Mesendoderm (in vitro differentiated cells): ENCODE measurements at regions not wholly inside any gene's neighbourhood (a gene's known extent, or its start where the extent isn't known, plus 50 kb on each side); places are given as distances from the start of the nearest gene placed in this dataset.

Source experiments
- DNase-seq: peaks from one replicate; pipeline ENCODE4 v3.0.0; 2013
- H2AK5ac ChIP-seq: 2 replicates; pipeline ENCODE4 v1.6.1; 2013; ENCODE audit warnings: low read length, inconsistent platforms
- H2BK120ac ChIP-seq: 2 replicates; pipeline ENCODE4 v1.6.1; 2013; ENCODE audit warnings: low read depth, mild to moderate bottlenecking, low read length, moderate library complexity, mixed read lengths
- H2BK15ac ChIP-seq: replicated peaks from 2 replicates; pipeline ENCODE4 v1.6.1; 2013; ENCODE audit warnings: low read depth, mild to moderate bottlenecking, moderate library complexity
- H2BK5ac ChIP-seq: 2 replicates; pipeline ENCODE4 v1.6.1; 2013; ENCODE audit warnings: low read length, inconsistent platforms
- H3K18ac ChIP-seq: 2 replicates; pipeline ENCODE4 v1.6.1; 2013; ENCODE audit warnings: mild to moderate bottlenecking, low read length, mixed read lengths
- H3K23ac ChIP-seq: one replicate; pipeline ENCODE4 v1.6.1; 2013; ENCODE audit warnings: low read length
- H3K27ac ChIP-seq: 2 replicates; pipeline ENCODE4 v1.5.1; 2013; ENCODE audit warnings: low read depth, mild to moderate bottlenecking, inconsistent platforms, low read length, moderate library complexity
- H3K27me3 ChIP-seq: 2 replicates; pipeline ENCODE4 v1.6.1; 2013; ENCODE audit warnings: low read length, control low read depth, mild to moderate bottlenecking, inconsistent platforms; ENCODE audit not compliant: insufficient read depth, poor library complexity
- H3K36me3 ChIP-seq: 2 replicates; pipeline ENCODE4 v1.6.1; 2013; ENCODE audit warnings: low read length, inconsistent platforms; ENCODE audit not compliant: control insufficient read depth, insufficient read depth
- H3K4ac ChIP-seq: one replicate; pipeline ENCODE4 v1.6.1; 2013; ENCODE audit warnings: low read depth, mild to moderate bottlenecking, low read length, moderate library complexity
- H3K4me1 ChIP-seq: 2 replicates; pipeline ENCODE4 v1.6.1; 2013; ENCODE audit warnings: low read depth, low read length, inconsistent platforms; ENCODE audit not compliant: control insufficient read depth
- H3K4me2 ChIP-seq: 2 replicates; pipeline ENCODE4 v1.6.1; 2013; ENCODE audit warnings: low read length
- H3K4me3 ChIP-seq: 2 replicates; pipeline ENCODE4 v1.5.1; 2013; ENCODE audit warnings: mild to moderate bottlenecking, low read length
- H3K56ac ChIP-seq: one replicate; pipeline ENCODE4 v1.6.1; 2013; ENCODE audit warnings: low read length
- H3K79me1 ChIP-seq: 2 replicates; pipeline ENCODE4 v1.6.1; 2013; ENCODE audit warnings: low read length, inconsistent platforms
- H3K79me2 ChIP-seq: 2 replicates; pipeline ENCODE4 v1.6.1; 2013; ENCODE audit warnings: mild to moderate bottlenecking, low read length; ENCODE audit not compliant: control insufficient read depth, insufficient read depth
- H3K9ac ChIP-seq: 2 replicates; pipeline ENCODE4 v1.6.1; 2013; ENCODE audit warnings: low read length, inconsistent platforms
- H4K5ac ChIP-seq: one replicate; pipeline ENCODE4 v1.6.1; 2013; ENCODE audit warnings: low read length
- H4K8ac ChIP-seq: one replicate; pipeline ENCODE4 v1.6.1; 2013; ENCODE audit warnings: low read depth, mild to moderate bottlenecking, control low read depth, low read length, moderate library complexity
- WGBS: extraction: QIAGEN DNeasy Blood & Tissue Kit; methylation state at CpG from one replicate; pipeline ENCODE4 v1.1.7; 2013; ENCODE audit warnings: low lambda C conversion rate, missing lambda C conversion rate; ENCODE audit not compliant: insufficient coverage; ENCODE audit errors: extremely low coverage; 5-methylcytosine and 5-hydroxymethylcytosine counted together

DNA sequence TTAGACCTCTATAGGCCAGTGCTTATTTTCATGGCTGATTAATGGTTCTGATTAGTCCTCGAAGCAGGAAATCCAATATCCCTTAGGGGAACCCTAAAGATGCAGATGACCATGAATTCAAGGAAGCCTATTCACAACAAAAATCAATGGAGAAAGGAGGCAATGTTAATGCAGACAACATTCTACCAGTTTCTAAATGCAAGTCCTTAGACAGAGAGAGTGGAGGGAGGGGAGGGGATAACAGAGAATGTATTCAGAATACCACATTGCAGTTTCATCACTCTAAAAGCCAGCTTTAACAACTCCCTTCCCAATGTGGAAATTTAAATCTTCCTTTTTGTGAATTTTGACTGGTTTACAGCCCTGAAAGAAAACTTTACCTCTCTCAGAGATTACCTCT, 87.1 kb upstream of the POU3F2 start:
- H3K18ac ChIP-seq: no peak overlapping the region
- H4K8ac ChIP-seq: no peak overlapping the region
- no peak overlapping the region for H3K4me3 ChIP-seq
- no peak overlapping the region for H3K9ac ChIP-seq
- no peak overlapping the region for H2BK15ac ChIP-seq
- H3K27ac ChIP-seq: no peak overlapping the region
- H3K27me3 ChIP-seq: no peaks in the 10 kb centered on the region
- no CpG with 5 or more reads among the region's 1 CpG for WGBS
- DNase-seq: no peak
- no peaks in the 10 kb centered on the region for H3K36me3 ChIP-seq
- no peak overlapping the region for H2BK120ac ChIP-seq
- no peak overlapping the region for H3K56ac ChIP-seq
- H4K5ac ChIP-seq: no peak overlapping the region
- no peaks in the 10 kb centered on the region for H3K79me1 ChIP-seq
- no peaks in the 10 kb centered on the region for H3K4me1 ChIP-seq
- no peak overlapping the region for H3K4ac ChIP-seq
- H2BK5ac ChIP-seq: no peak overlapping the region
- no peak overlapping the region for H2AK5ac ChIP-seq
- no peak overlapping the region for H3K23ac ChIP-seq
- H3K79me2 ChIP-seq: no peaks in the 10 kb centered on the region
- H3K4me2 ChIP-seq: no peak overlapping the region

- no peaks in the 10 kb centered on the region for H3K4me1 ChIP-seq
- H3K4me2 ChIP-seq: no peak overlapping the region
- DNase-seq: no peak
- no peak overlapping the region for H2BK15ac ChIP-seq
- H4K8ac ChIP-seq: no peak overlapping the region
- H3K56ac ChIP-seq: no peak overlapping the region
- H3K27me3 ChIP-seq: no peaks in the 10 kb centered on the region
- H3K36me3 ChIP-seq: no peaks in the 10 kb centered on the region
- no CpG with 5 or more reads among the region's 3 CpGs for WGBS
- no peaks in the 10 kb centered on the region for H3K79me1 ChIP-seq
- H3K27ac ChIP-seq: no peak overlapping the region
- H3K79me2 ChIP-seq: no peaks in the 10 kb centered on the region
- H3K4ac ChIP-seq: no peak overlapping the region
- H3K4me3 ChIP-seq: no peak overlapping the region
- no peak overlapping the region for H2BK5ac ChIP-seq
- H4K5ac ChIP-seq: no peak overlapping the region
- H3K9ac ChIP-seq: no peak overlapping the region
- no peak overlapping the region for H3K23ac ChIP-seq
- H2AK5ac ChIP-seq: no peak overlapping the region
- no peak overlapping the region for H2BK120ac ChIP-seq
- H3K18ac ChIP-seq: no peak overlapping the region
Measured at GRCh38 chr6:98747960-98748359, 86.4 kb upstream of the POU3F2 start.

DNA sequence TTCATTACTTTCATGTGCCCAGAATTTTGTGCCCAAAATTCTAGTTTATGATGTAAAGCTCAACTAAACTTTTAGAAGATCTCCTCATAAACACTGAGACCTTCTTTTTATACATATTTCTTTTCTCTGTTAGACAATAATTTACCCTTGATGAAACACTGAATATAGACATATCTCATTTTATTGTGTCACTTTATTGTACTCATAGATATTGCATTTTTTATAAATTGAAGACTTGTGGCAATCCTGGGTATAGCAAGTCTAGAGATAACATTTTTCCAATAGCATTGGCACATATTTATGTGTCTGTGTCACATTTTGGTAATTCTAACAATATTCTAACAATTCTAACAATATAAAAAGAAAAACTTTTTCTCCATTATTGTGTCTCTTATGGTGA, 74.9 kb upstream of the POU3F2 start:
- no peak overlapping the region for H2BK15ac ChIP-seq
- no peak overlapping the region for H2BK120ac ChIP-seq
- H2BK5ac ChIP-seq: no peak overlapping the region
- no peaks in the 10 kb centered on the region for H3K27me3 ChIP-seq
- H3K23ac ChIP-seq: no peak overlapping the region
- no peak overlapping the region for H2AK5ac ChIP-seq
- no peak overlapping the region for H4K5ac ChIP-seq
- no peaks in the 10 kb centered on the region for H3K4me1 ChIP-seq
- H3K4me2 ChIP-seq: no peak overlapping the region
- H3K79me2 ChIP-seq: no peaks in the 10 kb centered on the region
- H3K9ac ChIP-seq: no peak overlapping the region
- H3K56ac ChIP-seq: no peak overlapping the region
- DNase-seq: no peak
- no peak overlapping the region for H3K27ac ChIP-seq
- no peak overlapping the region for H4K8ac ChIP-seq
- no peaks in the 10 kb centered on the region for H3K79me1 ChIP-seq
- H3K4ac ChIP-seq: no peak overlapping the region
- no peak overlapping the region for H3K4me3 ChIP-seq
- no peak overlapping the region for H3K18ac ChIP-seq
- no peaks in the 10 kb centered on the region for H3K36me3 ChIP-seq

DNA sequence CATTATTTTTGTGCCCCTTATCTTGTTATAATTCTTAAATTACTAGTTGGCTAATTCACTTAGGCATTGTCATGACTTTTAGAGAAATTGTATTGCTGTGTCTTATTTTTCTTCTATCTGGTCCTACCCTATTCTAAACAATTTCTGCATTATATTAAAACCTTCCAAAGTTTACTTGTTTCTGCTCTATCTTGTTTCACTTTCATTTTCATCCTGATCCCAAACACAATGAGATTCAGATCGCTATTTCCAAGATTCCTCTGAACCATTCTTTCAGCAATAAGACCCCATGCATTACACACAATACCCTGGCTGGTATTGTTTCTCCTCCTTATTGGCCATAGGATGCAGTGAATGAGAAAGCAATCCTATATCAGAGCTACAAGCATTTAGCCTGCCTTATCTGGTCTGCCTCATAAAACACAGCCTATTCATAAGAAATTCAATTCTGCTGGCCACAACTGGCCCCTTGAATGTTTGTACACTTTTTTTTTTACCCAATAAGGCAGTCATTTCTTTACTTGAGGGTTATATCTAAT, 69.9 kb upstream of the POU3F2 start:
- Histone ChIP-seq H4K8ac (no peak overlapping the region), H3K56ac (no peak overlapping the region), H3K79me1 (no peaks in the 10 kb centered on the region), H3K36me3 (no peaks in the 10 kb centered on the region), H3K4me2 (no peak overlapping the region), H3K79me2 (no peaks in the 10 kb centered on the region), H3K4ac (no peak overlapping the region), H3K4me3 (no peak overlapping the region), H3K9ac (no peak overlapping the region), H2BK120ac (no peak overlapping the region), H3K27me3 (no peaks in the 10 kb centered on the region), H3K27ac (no peak overlapping the region), H2BK5ac (no peak overlapping the region), H4K5ac (no peak overlapping the region), H2AK5ac (no peak overlapping the region), H3K4me1 (no peaks in the 10 kb centered on the region), H2BK15ac (no peak overlapping the region), H3K23ac (no peak overlapping the region), H3K18ac (no peak overlapping the region)
- no CpG with 5 or more reads among the region's 1 CpG for WGBS
- no peak for DNase-seq

- Histone ChIP-seq H3K4me2 (no peak overlapping the region), H3K4me1 (no peaks in the 10 kb centered on the region), H3K4ac (no peak overlapping the region), H3K36me3 (no peaks in the 10 kb centered on the region), H3K56ac (no peak overlapping the region), H3K27ac (no peak overlapping the region), H3K18ac (no peak overlapping the region), H3K23ac (no peak overlapping the region), H2BK5ac (no peak overlapping the region), H2AK5ac (no peak overlapping the region), H3K79me2 (no peaks in the 10 kb centered on the region), H3K9ac (no peak overlapping the region), H4K5ac (no peak overlapping the region), H2BK120ac (no peak overlapping the region), H3K4me3 (no peak overlapping the region), H4K8ac (no peak overlapping the region), H3K79me1 (no peaks in the 10 kb centered on the region), H2BK15ac (no peak overlapping the region), H3K27me3 (no peaks in the 10 kb centered on the region)
- no CpG with 5 or more reads among the region's 1 CpG for WGBS
- peak; percentile 76 for DNase-seq
Measured at GRCh38 chr6:98769546-98769945, 64.8 kb upstream of the POU3F2 start.

GRCh38 chr6:98775205-98775604, 59.2 kb upstream of the POU3F2 start:
- Histone ChIP-seq H3K4me3 (no peak overlapping the region), H3K56ac (no peak overlapping the region), H3K27me3 (no peaks in the 10 kb centered on the region), H3K79me2 (no peaks in the 10 kb centered on the region), H2BK15ac (no peak overlapping the region), H3K4me2 (no peak overlapping the region), H3K4ac (no peak overlapping the region), H3K79me1 (no peaks in the 10 kb centered on the region), H2BK120ac (no peak overlapping the region), H2AK5ac (no peak overlapping the region), H3K9ac (no peak overlapping the region), H2BK5ac (no peak overlapping the region), H3K18ac (no peak overlapping the region), H3K23ac (no peak overlapping the region), H4K5ac (no peak overlapping the region), H4K8ac (no peak overlapping the region), H3K4me1 (no peaks in the 10 kb centered on the region), H3K36me3 (no peaks in the 10 kb centered on the region), H3K27ac (no peak overlapping the region)
- WGBS: no CpG with 5 or more reads among the region's 2 CpGs
- peak; percentile 43 for DNase-seq
